SHP77 treated with DMSO at 0.1 percent for 48 hours (cell line): ENCODE measurements at regions not wholly inside any gene's neighbourhood (a gene's known extent, or its start where the extent isn't known, plus 50 kb on each side); places are given as distances from the start of the nearest gene placed in this dataset.
"Not testable (repeated sequence)": the region's sequence is repeated elsewhere in the genome, so short reads cannot be mapped to it uniquely, and the experiment has no call there.

ENCODE experiments used
- DNase-seq: peaks from one replicate; lab custom pipeline; 2025; lab: John Stamatoyannopoulos, UW

DNA sequence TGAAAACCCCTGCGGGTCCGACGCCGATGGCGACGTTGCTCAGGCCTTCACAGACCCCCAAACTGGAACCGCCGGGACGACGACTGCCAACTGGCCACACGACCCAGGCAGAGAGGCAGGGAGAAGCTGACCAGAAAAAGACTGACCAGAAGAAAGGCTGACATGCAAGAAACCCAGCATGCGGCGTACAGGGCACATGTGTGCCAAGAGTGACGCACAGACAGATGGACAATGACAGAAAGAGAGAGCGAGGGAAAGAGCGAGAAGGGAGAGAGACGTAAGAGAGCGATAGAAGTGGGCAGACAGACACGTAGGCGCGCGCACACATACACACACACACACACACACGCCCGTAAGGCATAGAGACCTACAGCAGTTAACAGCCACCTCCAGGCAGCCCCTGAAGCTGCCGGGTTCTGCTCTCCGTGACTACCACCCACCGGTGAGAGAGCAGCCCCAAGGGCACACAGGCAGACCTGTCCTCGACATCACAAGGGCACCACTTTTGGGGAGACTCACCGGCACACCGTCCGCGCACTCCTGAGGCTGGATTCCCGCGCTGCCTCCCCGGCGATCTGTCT, 67.2 kb upstream of the ZNF527 start:
- DNase-seq = no peak

DNA sequence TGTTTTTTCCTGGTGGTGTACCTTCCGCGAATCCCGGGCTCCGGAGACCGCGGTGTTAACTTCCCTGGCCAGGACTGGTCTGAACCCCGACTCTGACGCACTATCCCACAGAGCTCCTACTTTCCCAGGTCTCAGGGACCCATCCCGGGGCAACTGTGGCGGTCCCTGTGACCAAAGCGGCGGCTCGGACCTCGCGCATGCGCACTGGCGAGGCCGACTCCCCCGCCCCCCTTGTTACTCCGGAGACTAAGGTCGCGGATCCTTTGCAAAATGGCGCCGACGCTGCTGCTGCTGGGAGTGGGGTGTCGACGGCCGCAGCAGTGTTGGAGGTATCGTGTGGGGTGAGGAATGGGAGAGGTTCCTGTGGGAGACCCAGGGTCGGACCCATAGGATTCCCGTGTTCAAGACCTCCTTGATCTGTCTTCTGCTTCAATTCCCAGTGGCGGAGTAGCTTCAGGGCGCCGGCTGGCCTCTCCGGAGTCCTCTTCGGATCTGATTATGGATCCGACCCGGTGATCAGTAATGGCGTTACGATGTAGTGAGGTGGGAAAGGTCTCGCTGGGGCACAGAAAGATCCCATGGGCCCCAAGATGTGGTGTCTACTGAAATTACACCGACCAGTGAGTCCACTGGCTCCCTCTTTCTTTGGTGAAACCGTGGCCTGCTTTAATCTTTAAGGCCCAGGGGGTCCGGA, 66.6 kb upstream of the ZNF527 start:
- DNase-seq = no peak

DNA sequence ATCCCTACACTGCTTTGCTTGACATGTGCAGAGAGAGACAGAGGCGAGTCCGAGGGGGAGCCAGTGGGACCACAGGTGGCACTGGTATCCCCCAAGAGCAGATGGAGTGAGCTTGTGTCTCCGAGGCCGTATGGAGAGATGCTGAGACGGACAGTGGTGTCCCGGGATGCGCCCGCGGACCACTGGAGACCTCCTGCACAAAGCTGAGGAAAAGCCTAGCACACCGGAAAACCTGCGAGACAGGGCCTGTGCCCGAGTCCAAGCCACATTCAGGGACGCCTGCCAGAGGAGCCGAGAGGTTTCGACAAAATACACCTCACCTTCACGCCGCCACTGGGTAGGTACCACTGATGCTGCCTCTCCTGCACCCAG, 66.0 kb upstream of the ZNF527 start:
- DNase-seq = no peak

DNA sequence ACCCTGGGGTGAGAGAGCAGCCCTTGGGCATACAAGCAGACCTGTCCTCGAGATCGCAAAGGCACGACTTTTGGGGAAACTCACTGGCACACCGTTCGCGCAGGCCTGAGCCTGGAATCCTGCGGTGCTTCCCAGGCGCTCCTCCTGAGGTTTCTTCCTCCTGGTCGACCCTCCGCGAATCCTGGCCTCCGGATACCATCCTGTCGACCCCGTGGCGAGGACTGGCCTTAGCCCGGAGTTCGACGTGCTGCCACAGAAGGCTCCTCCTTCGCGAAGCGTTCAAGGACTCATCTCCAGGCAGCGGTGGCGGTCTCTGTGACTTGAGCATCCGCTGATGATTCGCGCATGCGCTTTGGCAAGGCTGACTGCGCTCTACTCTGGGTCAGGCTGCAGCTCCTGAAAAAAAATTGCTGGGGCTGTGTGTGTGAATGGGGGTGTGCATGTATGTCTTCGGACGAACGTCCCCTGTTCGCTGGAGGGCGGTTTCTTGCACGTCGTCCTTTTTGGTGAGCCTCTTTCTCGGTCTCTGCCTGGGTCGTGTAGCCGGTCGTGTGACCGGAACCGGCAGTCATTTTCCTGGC, 64.4 kb upstream of the ZNF527 start:
- DNase-seq = no peak

DNA sequence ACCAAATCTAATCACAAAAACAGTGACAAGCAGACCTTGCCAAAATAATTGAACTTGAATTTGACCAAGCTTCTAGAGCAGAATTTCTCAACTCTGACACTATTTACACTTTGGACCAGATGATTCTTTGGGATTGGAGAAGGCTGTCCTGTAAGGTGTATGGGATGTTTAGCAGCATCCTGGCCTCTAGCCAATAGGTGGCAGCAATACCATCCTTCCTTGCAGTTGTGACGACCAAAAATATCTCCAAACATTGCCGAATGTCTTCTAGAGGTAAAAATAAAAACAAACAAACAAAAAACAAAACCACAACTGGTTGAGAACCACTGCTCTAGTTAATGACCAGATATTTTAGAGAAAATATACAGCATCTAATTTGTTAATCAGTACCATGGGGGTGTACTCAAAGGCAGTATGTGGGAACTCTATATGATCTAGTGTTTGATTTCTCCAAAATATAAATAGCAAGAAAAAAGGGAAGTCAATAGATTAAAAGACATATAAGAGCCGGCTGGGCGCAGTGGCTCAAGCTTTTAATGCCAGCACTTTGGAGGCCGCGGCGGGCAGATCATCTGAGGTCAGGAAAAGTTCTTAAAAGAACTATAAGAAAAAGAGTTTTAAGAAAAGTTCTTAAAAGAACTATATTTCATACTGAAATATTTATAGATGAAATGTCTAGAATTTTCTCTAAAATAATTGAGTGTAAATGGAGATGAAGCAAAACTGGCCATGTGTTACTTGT, 60.9 kb upstream of the ZNF527 start:
- no peak for DNase-seq

- DNase-seq = peak; percentile 31
Observed at GRCh38 chr19:37312531-37313334, 58.2 kb upstream of the ZNF527 start.

GRCh38 chr19:37313335-37313627, 57.6 kb upstream of the ZNF527 start:
- DNase-seq = no peak

DNA sequence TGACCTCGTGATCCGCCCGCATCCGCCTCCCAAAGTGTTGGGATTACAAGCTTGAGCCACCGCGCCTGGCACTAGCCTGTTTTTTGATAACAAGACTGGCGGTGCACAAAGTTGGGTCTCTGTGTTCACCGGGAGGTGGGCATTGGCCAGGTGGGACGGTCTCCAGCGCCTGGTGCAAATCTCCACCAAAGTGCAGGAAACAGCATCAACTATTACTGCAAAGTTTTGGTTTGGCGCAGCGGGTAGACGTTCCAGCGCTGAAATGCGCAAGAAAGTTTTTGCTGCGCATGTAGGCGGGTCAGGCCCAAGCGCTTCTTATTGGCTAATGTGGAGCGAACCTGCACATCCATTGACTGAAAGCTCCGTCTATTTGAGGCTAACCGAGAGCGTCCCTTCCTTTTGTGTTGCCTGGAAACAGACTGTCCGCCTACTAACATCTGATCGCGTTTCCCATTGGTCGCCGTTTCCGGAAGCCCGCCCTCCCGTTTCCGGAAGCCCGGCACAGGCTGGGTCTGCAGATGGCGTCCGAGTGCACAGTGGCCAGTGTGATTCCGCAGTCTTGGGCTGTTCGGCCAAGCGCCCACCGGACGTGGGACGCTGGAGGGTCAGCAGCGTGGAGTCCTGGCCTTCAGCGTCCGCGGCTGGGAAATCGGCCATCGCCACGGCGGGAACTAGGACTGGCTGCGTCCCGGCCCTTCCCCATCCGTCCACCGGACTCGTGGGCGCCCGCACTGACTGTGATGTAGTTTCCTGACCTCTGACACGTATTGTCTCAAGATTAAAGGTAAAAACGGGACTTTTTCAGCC, 53.3 kb upstream of the ZNF527 start:
- peak; percentile 99 for DNase-seq

GRCh38 chr19:37320988-37321387, 49.9 kb upstream of the ZNF527 start:
- DNase-seq = not testable (repeated sequence)
